ENCODE measurements at regions not wholly inside any gene's neighbourhood (a gene's known extent, or its start where the extent isn't known, plus 50 kb on each side); places are given as distances from the start of the nearest gene placed in this dataset.

- no peak for DNase-seq
- intact Hi-C loops (cut with micrococcal nuclease) = no loop called here
These were observed 66.2 kb upstream of the XCR1 start for GRCh38 chr3:46093327-46093942.

DNA sequence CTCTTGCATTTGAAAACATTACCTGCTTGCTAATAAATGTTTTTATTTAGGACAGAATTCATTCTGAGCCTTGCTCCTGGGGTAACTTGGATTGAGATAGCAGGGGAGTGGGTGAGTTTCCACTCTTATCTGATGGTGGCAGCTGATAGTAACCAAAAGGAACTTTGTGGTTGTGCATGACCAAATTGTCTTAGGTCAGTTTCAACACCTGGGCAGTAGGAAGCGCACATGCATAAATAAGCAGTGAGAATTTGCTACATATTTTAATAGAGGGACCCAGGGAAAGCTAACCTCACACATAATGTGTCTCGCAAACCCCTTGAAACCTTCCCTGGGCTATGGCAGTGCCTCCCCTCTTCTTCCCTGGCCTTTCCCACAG is 65.4 kb upstream of the XCR1 start:
- no peak for DNase-seq
- no peak for ATAC-seq
- intact Hi-C loops (cut with micrococcal nuclease) = no loop called here

More at GRCh38 chr3:46093327-46093942, 66.2 kb upstream of the XCR1 start:
- no peak for ATAC-seq

DNA sequence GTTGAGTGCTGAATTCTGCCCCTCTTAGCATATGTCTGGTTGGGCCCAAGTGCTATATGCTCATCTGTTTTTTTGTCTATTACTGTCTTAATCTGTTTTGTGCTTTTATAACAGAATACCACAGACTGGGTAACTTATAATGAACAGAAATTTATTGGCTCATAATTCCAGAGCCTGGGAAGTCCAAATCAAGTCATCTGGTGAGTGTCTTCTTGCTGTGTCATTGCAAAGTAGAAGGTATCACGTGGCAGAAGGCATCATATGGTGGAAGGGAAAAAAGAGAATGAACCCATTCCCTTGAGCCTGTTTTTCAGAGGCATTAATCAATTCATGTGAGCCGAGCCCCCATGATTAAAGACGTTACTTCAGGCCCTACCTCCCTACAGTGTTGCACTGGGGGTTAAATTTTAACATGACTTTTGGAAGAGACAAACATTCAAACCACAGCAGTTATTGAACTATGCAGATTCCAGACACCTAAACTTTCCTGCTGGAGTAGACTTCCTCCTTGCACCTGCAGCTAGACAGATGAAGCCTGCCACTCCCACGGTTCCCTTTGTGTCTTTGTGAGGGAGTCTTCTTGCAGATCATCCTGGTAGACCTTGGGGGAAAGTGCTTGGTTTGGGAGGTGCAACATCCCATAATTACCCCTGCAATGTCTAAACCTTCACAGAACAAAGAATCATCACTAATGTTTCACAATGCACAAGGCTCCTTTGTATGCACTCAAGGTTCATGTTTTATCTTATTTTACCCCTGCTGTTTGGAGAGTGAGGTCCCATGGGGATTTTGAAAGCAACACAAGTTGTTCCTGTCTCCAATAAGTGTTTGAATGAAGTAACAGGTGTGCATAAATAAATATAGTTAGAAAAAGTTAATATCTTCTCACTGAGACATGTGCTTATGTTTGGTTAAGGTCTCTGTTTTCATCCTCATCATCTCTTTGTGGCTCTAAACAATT is 64.7 kb upstream of the XCR1 start:
- intact Hi-C loops (cut with micrococcal nuclease) = no loop called here
- ATAC-seq = no peak
- DNase-seq = no peak

DNA sequence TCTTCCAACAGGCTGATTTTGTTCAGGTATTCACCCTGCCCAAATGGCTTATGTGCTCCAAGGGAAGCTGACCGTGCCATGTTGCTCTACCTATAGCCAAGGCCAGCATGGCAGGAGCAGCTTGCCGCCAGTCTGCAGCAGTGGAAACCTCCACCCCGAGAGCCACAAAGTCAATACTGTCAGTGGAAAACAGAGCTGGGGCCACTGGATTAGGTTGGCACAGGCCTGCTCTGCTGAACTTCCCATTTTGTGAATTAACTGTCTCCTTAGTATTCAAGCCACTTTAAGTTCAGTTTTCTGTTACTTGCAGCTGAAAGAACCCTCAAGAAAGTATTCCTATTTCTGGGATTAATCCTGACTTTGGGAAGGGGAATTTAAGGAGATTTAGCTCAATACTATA is 63.8 kb upstream of the XCR1 start:
- intact Hi-C loops (cut with micrococcal nuclease) = no loop called here

DNA sequence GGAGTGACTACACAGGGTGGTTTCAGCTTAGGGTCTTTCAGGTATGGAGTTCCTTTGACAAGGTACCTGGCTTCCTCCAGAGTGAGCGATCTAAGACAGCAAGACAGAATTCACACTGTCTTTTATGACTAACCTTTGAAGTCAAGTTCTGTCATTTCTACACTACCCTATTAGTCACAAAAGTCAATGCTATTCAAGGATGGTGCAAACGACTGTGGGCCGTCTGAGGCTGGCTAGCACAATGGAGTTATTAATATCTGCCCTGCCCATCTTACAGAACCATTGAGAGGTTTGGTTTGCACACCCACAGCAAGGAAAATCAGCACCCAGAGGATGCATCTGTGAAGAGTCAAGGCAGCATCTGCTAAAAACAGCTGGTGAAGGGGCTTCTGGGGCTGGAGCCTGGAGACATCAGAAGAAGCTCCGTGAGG is 62.9 kb upstream of the XCR1 start:
- intact Hi-C loops (cut with micrococcal nuclease) = no loop called here
- ATAC-seq (no peak), DNase-seq (no peak)

More for the DNA sequence above, 63.8 kb upstream of the XCR1 start:
- no peak for DNase-seq
- ATAC-seq = no peak

GRCh38 chr3:46089237-46090011 is 62.1 kb upstream of the XCR1 start:
- DNase-seq = peak; percentile 49
- intact Hi-C loops (cut with micrococcal nuclease) = no loop called here
- ATAC-seq = peak; percentile 86

- DNase-seq (no peak), ATAC-seq (peak; percentile 41)
- intact Hi-C loops (cut with micrococcal nuclease) = no loop called here
These were observed 60.6 kb upstream of the XCR1 start for GRCh38 chr3:46087871-46088270.

- DNase-seq (no peak), ATAC-seq (no peak)
- intact Hi-C loops (cut with micrococcal nuclease) = no loop called here
These were observed 59.7 kb upstream of the XCR1 start for GRCh38 chr3:46086986-46087385.

GRCh38 chr3:46086083-46086437 is 58.8 kb upstream of the XCR1 start:
- ATAC-seq = no peak
- DNase-seq = no peak
- intact Hi-C loops (cut with micrococcal nuclease) = no loop called here

DNA sequence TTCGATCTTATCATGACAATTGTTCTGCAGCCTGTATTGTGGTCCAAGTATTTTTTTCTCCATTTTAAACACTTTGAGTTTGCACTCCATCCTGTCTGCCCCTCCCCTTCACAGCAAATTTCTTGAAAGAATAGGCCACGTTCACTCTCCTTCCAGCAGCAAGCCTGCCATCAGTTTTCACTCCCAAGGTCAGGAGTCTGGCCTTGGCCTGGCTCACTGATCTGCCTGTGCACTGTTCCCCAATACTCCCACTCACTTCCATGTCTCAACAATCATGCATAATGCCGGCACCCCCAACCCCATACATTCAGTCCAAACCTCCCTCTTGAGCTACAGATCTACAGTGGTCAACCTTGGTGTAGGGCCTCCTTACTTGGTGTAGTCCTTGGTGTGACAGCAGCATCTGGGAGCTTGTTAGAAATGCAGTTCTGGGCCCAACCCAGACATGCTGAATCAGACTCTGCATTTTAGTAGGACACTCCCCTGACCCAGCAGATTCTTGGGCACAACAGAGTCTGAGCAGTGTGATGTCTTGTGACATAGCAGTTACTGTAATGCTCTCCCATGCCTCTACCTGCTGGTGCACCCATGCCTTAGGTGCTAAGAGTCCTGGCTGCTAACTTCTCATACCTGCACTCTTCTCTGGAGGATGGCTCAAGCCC is 58.3 kb upstream of the XCR1 start:
- intact Hi-C loops (cut with micrococcal nuclease) = no loop called here
- no peak for ATAC-seq
- no peak for DNase-seq

- ATAC-seq (no peak), DNase-seq (no peak)
- intact Hi-C loops (cut with micrococcal nuclease) = no loop called here
These were observed 56.7 kb upstream of the XCR1 start for GRCh38 chr3:46083956-46084355.

- ATAC-seq (no peak), DNase-seq (no peak)
- intact Hi-C loops (cut with micrococcal nuclease) = no loop called here
These were observed 55.6 kb upstream of the XCR1 start for GRCh38 chr3:46082849-46083248.

DNA sequence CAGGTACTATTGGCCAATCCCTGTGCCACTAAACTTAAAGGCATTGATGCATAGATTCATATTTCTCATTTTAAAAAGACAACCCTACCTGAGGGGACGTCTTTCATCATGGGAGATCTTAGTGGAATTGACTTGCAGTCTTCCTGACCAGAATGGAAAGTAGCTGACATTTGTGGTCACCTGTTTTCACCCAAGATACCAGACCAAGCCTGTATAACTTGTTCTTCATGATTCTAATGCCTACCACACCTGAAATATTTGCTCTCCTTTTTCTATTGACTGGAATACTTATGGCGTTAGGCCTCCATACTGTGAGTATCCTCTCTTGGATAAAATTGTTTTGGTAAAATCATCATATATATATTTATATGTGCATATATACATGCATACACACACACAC is 54.7 kb upstream of the XCR1 start:
- intact Hi-C loops (cut with micrococcal nuclease) = no loop called here

DNA sequence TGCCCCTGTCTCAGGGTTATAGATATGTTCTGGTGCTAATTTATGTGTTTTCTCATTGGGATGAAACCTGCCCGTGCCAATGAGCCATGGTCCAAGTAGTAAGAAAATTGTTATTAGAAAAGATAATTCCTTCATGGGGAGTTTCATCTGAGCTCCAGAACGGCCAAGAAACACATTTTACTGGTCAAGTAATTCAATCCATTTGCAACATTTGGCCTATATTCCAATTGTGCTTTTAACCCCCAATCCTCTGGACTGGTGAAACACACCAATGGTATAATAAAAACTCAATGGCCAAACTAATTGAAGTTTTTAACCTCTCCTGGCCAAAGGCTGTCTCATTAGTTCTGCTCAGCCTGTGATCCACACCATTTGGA is 53.7 kb upstream of the XCR1 start:
- intact Hi-C loops (cut with micrococcal nuclease) = no loop called here
- no peak for ATAC-seq
- no peak for DNase-seq

More for the DNA sequence above, 54.7 kb upstream of the XCR1 start:
- ATAC-seq = no peak
- DNase-seq = no peak

GRCh38 chr3:46080124-46080968 is 53.1 kb upstream of the XCR1 start:
- DNase-seq = no peak
- ATAC-seq = no peak
- intact Hi-C loops (cut with micrococcal nuclease) = no loop called here

GRCh38 chr3:46078712-46079400 is 51.6 kb upstream of the XCR1 start:
- ATAC-seq (peak; percentile 96), DNase-seq (peak; percentile 80)
- intact Hi-C loops (cut with micrococcal nuclease) = loop anchor here (2.0 kb wide), 1 partner anchor 140 kb away; no protein-coding TSS in a partner anchor
